ENCODE measurements at regions not wholly inside any gene's neighbourhood (a gene's known extent, or its start where the extent isn't known, plus 50 kb on each side); places are given as distances from the start of the nearest gene placed in this dataset.

DNA sequence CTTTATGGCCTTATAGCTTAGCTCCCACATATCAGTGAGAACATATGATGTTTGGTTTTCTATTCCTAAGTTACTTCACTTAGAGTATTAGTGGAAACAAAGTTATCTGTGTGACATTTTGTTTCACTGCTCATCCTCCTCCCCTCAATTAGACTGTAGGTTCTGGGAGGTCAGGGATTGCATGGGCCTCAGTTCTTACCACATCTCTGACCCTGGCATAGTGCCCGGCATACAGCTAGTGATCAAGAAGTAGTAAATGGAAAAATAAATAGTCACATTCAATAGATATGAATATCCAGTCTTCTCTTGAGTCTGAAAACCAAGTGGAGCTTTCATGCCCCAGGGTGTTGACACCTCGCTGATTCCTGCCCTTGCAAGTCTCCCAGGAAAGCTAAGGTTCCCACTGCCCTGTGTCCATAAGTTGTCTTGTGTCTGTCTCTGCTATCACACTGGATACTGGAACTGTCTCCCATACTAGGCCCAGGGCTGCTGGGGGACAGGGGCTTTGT is 249.5 kb upstream of the TSHZ3 start:
- no peaks in the 10 kb centered on the region for H3K4me1 Mint-ChIP-seq
- peaks cover 0 to 4% (median 0%) of the 10 kb centered on the region in 3 donors for H3K27me3 Mint-ChIP-seq
- ATAC-seq (ENCODE audit: low read depth in 2 of 2) (no peak), DNase-seq (no peak)
- H3K27ac Mint-ChIP-seq, result peak overlapping the region in 1 of 6 donors; percentile 68
- no peak overlapping the region for H3K4me3 Mint-ChIP-seq
- peaks cover 0 to 3% (median 0%) of the 10 kb centered on the region in 7 donors for H3K9me3 Mint-ChIP-seq
- no peaks in the 10 kb centered on the region for H3K36me3 Mint-ChIP-seq

GRCh38 chr19:31600731-31601295 is 251.6 kb upstream of the TSHZ3 start:
- no peaks in the 10 kb centered on the region for H3K4me1 Mint-ChIP-seq
- H3K9me3 Mint-ChIP-seq, result peaks cover 0 to 5% (median 0%) of the 10 kb centered on the region in 7 donors
- H3K27ac Mint-ChIP-seq, result no peak overlapping the region
- no peaks in the 10 kb centered on the region for H3K36me3 Mint-ChIP-seq
- ATAC-seq (ENCODE audit: low read depth in 2 of 2) (no peak), DNase-seq (no peak)
- H3K4me3 Mint-ChIP-seq, result no peak overlapping the region
- no peaks in the 10 kb centered on the region for H3K27me3 Mint-ChIP-seq

DNA sequence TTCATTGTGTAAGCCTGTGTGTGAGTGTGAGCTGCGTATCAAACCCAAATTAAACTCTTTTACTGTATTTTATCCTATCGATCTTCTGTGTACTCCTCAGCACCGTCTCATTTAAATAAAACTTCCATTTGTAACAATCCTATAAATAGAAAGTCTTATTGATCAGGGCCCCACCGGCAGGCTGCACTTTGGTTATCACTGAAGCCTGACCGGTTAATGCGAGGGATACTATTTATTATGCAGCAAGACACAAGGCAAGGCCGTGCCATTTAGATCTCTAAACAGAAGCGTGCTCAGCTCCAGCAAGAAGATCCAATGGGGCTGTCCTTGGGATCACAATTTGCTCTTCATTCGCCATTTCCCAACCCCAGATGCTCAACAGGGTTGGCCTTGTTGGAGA is 252.6 kb upstream of the TSHZ3 start:
- Mint-ChIP-seq H3K36me3 (no peaks in the 10 kb centered on the region), H3K27ac (no peak overlapping the region), H3K4me3 (no peak overlapping the region), H3K4me1 (no peaks in the 10 kb centered on the region), H3K9me3 (peaks cover 0 to 8% (median 0%) of the 10 kb centered on the region in 7 donors), H3K27me3 (no peaks in the 10 kb centered on the region)
- no peak for ATAC-seq (ENCODE audit: low read depth in 2 of 2)
- DNase-seq, result no peak

DNA sequence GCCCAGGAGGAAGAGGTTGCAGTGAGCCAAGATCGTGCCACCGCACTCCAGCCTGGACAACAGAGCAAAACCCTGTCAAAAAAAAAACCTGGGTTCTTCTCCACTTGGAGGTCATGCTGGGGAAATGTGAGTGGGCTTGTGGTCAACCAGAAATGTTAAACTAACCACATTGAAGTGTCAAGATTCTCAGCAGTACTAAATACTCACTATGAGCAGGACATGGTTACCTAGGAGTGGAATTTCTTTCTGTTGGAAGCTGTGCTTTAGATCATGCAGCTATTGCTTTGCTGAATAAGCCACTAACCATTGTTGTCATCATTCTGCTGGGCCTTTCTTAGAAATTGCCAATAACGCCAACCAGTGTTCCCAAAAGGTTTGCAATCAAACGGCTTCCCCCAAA is 253.3 kb upstream of the TSHZ3 start:
- no peak for ATAC-seq (ENCODE audit: low read depth in 2 of 2)
- Mint-ChIP-seq H3K9me3 (peaks cover 0 to 11% (median 0%) of the 10 kb centered on the region in 7 donors), H3K27me3 (no peaks in the 10 kb centered on the region), H3K27ac (no peak overlapping the region), H3K36me3 (no peaks in the 10 kb centered on the region), H3K4me1 (no peaks in the 10 kb centered on the region), H3K4me3 (no peak overlapping the region)
- DNase-seq, result no peak

DNA sequence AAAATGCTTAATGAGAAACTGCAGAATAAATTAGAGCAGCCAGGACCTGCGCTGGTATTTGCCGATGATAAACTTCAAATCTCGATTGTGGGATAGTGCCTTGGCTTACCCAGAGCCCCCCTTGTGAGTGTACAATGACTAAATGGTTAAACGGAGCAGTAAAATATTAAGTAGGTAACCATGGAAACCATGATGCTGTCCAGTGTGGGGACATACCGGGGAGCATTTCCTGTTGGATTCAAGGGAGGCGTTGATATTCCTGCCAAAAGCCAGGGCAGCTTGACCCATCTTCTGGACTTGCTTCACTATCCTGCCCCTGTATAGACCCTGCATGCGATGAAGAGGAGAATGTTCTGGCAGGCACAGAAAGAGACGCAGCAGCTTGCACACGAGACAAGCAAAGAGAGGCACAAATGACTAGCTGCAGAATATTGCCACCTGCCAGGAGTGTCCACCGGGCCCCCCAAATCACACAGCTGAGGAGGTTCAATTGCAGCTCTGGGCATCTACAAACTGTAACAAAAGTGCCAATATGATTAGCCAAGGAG is 255.3 kb upstream of the TSHZ3 start:
- Mint-ChIP-seq H3K27me3 (no peaks in the 10 kb centered on the region), H3K9me3 (peaks cover 0 to 11% (median 0%) of the 10 kb centered on the region in 7 donors), H3K36me3 (no peaks in the 10 kb centered on the region), H3K27ac (no peak overlapping the region), H3K4me3 (no peak overlapping the region), H3K4me1 (no peaks in the 10 kb centered on the region)
- no peak for ATAC-seq (ENCODE audit: low read depth in 2 of 2)
- DNase-seq, result no peak

DNA sequence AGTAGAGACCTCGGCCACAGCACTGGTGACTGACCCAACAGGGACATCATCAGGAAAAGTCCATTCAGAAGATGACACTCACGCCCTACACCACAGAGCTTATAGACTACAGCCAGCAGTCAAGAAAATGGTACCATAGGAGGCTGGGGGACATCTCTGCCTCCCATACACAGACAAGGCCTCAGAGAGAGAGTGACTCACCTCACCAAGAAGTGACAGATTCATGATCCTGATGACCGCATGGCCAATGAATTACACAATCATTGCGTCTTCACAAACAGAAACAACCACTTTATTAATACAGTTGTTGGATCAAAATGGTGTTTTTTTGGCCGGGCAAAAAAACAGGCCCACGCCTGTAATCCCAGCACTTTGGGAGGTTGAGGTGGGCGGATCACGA is 260.8 kb upstream of the TSHZ3 start:
- no peak overlapping the region for H3K4me3 Mint-ChIP-seq
- ATAC-seq (ENCODE audit: low read depth in 2 of 2), result no peak
- H3K9me3 Mint-ChIP-seq, result peaks cover 0 to 20% (median 0%) of the 10 kb centered on the region in 7 donors
- no peaks in the 10 kb centered on the region for H3K36me3 Mint-ChIP-seq
- H3K27ac Mint-ChIP-seq, result no peak overlapping the region
- no peaks in the 10 kb centered on the region for H3K27me3 Mint-ChIP-seq
- no peak for DNase-seq
- H3K4me1 Mint-ChIP-seq, result no peaks in the 10 kb centered on the region

DNA sequence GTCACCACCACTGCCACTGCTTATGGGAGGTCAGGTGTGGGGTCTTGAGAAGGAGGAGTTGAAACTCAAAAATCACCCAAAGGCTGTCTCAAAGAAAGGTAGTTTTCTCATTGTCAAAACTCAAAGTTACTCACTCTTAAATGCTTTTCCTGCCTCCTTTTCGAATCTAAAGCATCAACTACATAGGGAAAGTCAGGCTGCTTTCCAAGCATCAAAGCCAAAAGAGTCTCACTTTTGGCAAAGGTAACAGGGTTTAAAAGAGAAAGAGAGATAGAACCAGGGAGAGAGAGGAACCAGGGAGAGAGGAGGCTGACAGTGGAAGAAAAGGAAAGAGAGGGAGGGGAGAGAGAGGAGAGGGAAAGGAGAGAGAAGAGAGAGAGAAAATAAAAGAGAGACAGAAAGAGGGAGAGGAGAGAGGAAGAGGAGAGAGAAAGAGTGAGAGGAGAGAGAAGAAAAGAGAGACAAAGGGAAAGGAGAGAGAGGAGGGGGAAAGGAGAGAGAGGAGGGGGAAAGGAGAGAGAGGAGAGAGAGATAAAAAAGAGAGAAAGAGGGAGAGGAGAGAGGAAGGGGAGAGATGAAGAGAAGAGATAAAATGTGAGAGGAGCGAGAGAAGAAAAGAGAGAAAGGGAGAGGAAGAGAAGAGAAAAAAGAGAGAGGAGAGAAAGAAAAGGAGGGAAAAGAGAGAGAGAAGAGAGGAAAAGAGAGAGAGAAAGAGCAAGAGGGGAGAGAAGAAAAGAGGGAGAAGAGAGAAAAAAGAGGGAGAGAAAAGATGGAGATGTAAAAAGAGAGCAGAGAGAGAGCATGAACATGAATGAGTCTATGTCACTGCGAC is 262.0 kb upstream of the TSHZ3 start:
- Mint-ChIP-seq H3K27me3 (no peaks in the 10 kb centered on the region), H3K4me3 (no peak overlapping the region), H3K9me3 (peaks cover 0 to 13% (median 0%) of the 10 kb centered on the region in 7 donors), H3K4me1 (no peaks in the 10 kb centered on the region), H3K27ac (no peak overlapping the region), H3K36me3 (no peaks in the 10 kb centered on the region)
- ATAC-seq (ENCODE audit: low read depth in 2 of 2) (no peak), DNase-seq (no peak)

DNA sequence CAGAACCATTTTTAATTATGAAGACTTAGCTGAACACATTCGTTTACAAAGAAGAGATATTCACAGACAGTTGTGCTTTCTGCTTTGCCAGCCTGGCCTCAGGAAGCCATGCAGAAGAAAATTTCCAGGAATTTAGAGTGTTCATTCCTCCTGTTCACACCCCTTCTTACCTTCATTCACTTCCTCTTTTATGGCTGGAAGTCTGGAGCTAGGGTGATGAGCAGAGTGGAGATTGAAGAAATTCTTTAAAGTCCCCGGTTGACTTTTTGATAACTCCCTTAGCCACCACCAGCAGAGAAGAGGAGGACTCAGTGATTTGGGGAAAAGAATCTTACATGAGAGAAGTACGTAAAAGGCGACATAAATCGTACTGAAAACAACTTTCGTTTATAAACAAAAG is 263.6 kb upstream of the TSHZ3 start:
- DNase-seq (no peak), ATAC-seq (ENCODE audit: low read depth in 2 of 2) (no peak)
- Mint-ChIP-seq H3K9me3 (peaks cover 0 to 9% (median 0%) of the 10 kb centered on the region in 7 donors), H3K4me3 (no peak overlapping the region), H3K36me3 (no peaks in the 10 kb centered on the region), H3K27me3 (no peaks in the 10 kb centered on the region), H3K27ac (no peak overlapping the region), H3K4me1 (no peaks in the 10 kb centered on the region)

GRCh38 chr19:31613683-31614219 is 264.5 kb upstream of the TSHZ3 start:
- ATAC-seq (ENCODE audit: low read depth in 2 of 2) (no peak), DNase-seq (no peak)
- Mint-ChIP-seq H3K4me3 (no peak overlapping the region), H3K4me1 (no peaks in the 10 kb centered on the region), H3K9me3 (peaks cover 0 to 9% (median 0%) of the 10 kb centered on the region in 7 donors), H3K27ac (no peak overlapping the region), H3K27me3 (no peaks in the 10 kb centered on the region), H3K36me3 (no peaks in the 10 kb centered on the region)

- Mint-ChIP-seq H3K36me3 (no peaks in the 10 kb centered on the region), H3K4me1 (no peaks in the 10 kb centered on the region), H3K27ac (no peak overlapping the region), H3K27me3 (no peaks in the 10 kb centered on the region), H3K4me3 (no peak overlapping the region), H3K9me3 (peaks cover 0 to 8% (median 2%) of the 10 kb centered on the region in 7 donors)
- ATAC-seq (ENCODE audit: low read depth in 2 of 2) (no peak), DNase-seq (no peak)
Observed at GRCh38 chr19:31616031-31616430, 266.8 kb upstream of the TSHZ3 start.

- no peak for DNase-seq
- H3K27ac Mint-ChIP-seq, result no peak overlapping the region
- no peaks in the 10 kb centered on the region for H3K27me3 Mint-ChIP-seq
- no peaks in the 10 kb centered on the region for H3K4me1 Mint-ChIP-seq
- H3K4me3 Mint-ChIP-seq, result no peak overlapping the region
- no peaks in the 10 kb centered on the region for H3K36me3 Mint-ChIP-seq
- peaks cover 0 to 13% (median 5%) of the 10 kb centered on the region in 7 donors for H3K9me3 Mint-ChIP-seq
- no peak for ATAC-seq (ENCODE audit: low read depth in 2 of 2)
Observed at GRCh38 chr19:31617010-31617585, 267.9 kb upstream of the TSHZ3 start.

GRCh38 chr19:31625056-31625455 is 275.8 kb upstream of the TSHZ3 start:
- ATAC-seq (ENCODE audit: low read depth in 2 of 2), result no peak
- Mint-ChIP-seq H3K4me1 (no peaks in the 10 kb centered on the region), H3K27ac (no peak overlapping the region), H3K4me3 (no peak overlapping the region), H3K36me3 (no peaks in the 10 kb centered on the region), H3K27me3 (no peaks in the 10 kb centered on the region), H3K9me3 (peaks cover 0 to 19% (median 6%) of the 10 kb centered on the region in 7 donors)
- no peak for DNase-seq

DNA sequence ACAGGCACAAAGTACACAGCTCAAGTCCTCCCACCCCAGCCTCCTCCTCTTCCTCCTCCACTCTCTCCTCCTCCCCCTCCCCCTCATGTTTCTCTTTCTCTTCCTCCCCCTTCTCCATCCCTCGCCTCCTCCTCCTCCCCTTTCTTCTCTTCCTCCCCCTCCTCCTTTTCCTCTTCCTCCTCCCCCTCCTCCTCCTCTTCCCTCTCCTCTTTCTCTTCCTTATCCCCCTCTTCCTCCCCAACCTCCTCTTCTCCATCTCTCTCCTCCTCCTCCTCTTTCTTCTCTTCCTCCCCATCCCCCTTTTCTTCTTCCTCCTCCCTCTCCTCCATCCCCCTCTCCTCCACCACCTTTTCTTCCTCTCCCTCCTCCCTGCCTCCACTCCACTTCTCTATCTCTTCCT is 276.3 kb upstream of the TSHZ3 start:
- Mint-ChIP-seq H3K9me3 (peaks cover 0 to 19% (median 5%) of the 10 kb centered on the region in 7 donors), H3K36me3 (no peaks in the 10 kb centered on the region), H3K4me3 (no peak overlapping the region), H3K27me3 (no peaks in the 10 kb centered on the region), H3K4me1 (no peaks in the 10 kb centered on the region), H3K27ac (no peak overlapping the region)
- ATAC-seq (ENCODE audit: low read depth in 2 of 2) (no peak), DNase-seq (no peak)
